ENCODE measurements at regions not wholly inside any gene's neighbourhood (a gene's known extent, or its start where the extent isn't known, plus 50 kb on each side); places are given as distances from the start of the nearest gene placed in this dataset.

DNA sequence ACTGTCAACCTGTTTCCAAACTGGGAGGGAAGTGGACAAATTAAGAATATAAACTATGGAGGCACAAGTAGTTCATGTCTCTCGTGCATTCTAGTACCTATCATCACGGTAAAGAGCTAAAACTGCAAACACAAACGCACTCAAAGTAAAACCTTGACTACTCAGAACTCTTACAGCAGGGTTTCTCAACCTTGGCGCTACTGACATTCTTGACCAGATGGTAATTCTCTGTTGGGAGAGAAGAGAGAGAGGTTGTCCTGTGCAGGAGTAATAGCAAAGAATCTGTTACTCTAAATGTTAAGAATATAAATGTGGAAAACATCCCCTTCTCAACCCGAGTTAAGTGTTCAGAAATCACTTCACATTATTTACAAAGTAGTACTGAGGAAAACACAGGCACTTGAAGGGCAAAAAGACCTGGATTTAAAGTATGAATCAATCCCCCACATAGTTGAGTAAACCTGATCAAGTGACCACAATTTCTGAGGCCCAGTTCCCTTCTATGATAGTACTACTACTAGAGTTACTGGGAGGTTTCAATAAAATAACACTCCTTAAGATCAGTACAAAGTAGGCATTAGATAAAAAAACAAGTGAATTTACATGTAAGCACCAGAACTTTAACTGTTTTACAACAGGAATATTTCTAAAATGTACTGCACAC, 73.1 kb upstream of the ARHGAP32 start:
- no peak for DNase-seq

- no peak for DNase-seq
Measured at GRCh38 chr11:129264114-129264513, 72.0 kb upstream of the ARHGAP32 start.

- DNase-seq: no peak
Measured at GRCh38 chr11:129260750-129261149, 68.6 kb upstream of the ARHGAP32 start.

GRCh38 chr11:129259931-129260348, 67.8 kb upstream of the ARHGAP32 start:
- no peak for DNase-seq

DNA sequence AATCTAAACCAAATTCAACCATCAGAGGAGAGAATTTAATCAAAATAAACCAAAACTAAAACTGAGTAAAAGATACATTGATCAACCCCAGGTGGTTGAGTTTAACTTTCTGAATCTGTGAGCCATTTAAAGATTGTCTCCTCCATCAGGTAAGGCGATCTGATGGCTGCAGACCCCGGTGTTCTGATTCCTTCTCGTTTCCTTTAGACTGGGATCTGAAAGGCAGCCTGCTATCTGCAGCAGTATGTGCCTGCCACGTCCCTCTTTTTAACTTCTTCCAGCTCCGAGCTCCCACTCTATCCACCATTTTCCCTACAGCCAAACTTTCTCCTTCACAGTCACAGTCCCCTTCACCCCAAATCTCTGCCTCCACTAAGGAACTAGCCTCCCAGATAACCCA, 66.1 kb upstream of the ARHGAP32 start:
- no peak for DNase-seq

DNA sequence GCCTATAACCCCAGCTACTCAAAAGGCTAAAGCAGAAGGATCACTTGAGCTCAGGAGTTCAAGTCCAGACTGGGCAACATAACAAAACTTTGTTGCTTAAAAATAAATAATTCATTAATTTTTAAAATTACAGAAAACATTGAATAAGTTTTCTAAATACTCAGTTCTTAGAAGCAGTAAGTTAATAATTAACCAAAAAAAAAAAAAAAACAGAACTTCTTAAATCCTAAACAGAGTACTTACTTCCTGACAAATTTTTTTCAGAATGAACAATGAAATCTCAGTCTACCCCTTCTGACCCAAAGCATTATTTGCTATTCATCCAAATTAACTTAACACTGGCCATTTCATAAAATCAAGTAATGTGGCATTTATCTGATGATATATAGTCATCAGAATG, 65.4 kb upstream of the ARHGAP32 start:
- DNase-seq: no peak

DNA sequence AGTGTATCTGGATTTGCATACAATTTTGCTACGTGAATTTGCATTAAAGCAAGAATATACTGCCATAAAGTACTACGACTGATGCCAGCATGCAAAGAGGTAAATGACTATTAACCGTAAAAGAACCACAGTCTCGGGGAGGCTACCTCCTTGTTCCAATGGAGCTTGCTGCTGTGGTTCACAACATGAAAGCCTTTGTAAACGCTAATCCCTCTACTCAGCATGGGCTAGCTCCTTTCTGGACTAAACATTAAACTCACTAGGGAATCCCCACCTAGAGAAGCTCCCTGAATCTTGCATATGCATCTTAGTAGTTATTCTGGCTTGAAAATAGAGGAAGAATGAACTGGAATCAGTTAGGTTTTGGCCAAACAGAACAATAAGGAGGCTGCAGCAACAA, 60.5 kb upstream of the ARHGAP32 start:
- DNase-seq: no peak

- no peak for DNase-seq
Measured at GRCh38 chr11:129251067-129251466, 58.9 kb upstream of the ARHGAP32 start.

GRCh38 chr11:129249923-129250322, 57.8 kb upstream of the ARHGAP32 start:
- no peak for DNase-seq

DNA sequence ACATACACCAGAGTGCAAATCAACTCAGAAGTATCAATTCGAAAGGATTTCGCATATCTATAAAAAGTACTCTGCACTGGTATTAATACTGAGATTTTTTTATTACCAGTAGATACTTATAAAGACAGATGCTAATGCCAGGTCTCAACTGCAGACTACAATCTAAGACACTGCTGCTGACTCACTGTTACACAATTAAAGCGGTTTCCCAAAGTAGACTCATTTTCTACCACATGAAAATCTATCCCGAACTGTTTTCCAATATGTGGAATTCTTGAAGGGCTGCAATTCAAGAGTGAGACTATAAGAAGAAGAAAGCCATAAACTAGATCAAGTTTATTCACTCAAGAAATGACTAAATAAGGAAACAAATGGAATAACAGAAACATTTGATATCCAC, 57.2 kb upstream of the ARHGAP32 start:
- no peak for DNase-seq

- DNase-seq: no peak
Measured at GRCh38 chr11:129248618-129249017, 56.5 kb upstream of the ARHGAP32 start.

GRCh38 chr11:129247135-129247534, 55.0 kb upstream of the ARHGAP32 start:
- no peak for DNase-seq

DNA sequence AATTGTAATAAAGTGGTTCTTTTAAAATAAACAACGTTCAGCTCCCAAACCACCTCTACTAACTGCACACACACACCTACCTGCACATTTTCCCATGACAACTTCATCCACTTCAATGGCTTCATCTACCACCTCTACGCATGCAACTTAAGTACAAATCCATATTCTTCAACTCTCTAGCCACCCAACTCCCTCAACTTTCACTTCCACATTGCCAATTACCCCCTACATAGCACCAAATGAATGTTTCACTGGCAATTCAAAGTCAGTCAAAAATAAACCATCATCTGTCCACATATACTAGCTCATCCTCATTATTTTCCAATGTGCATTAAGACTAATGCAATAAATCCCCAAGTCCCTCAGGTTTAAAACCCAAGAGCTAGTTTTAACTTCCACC, 50.7 kb upstream of the ARHGAP32 start:
- no peak for DNase-seq
